NCI-H2171 treated with DMSO at 0.1 percent for 48 hours (cell line): ENCODE measurements at regions not wholly inside any gene's neighbourhood (a gene's known extent, or its start where the extent isn't known, plus 50 kb on each side); places are given as distances from the start of the nearest gene placed in this dataset.
"Not testable (repeated sequence)": the region's sequence is repeated elsewhere in the genome, so short reads cannot be mapped to it uniquely, and the experiment has no call there.

Experiments
- DNase-seq: peaks from one replicate; lab custom pipeline; 2025; lab: John Stamatoyannopoulos, UW

DNA sequence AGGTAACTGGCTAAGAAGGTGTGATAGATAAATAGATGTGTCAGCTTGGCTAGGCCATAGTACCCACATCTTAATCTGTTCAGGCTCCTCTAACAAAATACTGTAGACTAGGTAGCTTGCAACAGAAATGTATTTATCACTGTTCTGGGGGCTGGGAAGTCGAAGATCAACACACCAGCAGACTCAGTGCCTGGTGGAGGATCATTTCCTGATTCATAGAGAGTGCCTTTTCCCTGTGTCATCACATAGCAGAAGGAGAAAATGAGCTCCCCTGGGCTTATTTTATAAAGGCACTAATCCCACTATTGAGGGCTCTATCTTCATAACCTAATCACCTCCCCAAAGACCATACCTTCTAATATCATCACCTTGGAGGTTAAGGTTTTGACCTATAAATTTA is 532.7 kb upstream of the OLFM3 start:
- DNase-seq, result no peak

DNA sequence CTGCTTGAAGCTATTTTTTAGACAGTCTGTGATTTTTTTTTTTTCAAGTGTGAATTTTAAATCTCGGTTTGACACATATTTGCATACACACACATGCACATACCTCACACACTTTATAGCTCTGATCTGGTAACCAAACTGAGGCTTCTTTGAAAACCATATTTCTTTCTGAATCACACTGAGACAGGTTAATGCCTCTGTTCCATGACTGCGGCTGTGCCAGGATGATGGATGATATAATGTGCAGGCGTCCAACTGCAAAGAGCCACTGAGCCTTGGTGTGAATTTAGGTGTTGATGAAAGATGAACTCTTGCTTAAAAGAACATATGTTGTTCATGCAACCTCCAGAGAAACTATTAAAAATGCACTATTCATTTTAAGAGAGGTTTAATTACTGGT is 504.0 kb upstream of the OLFM3 start:
- no peak for DNase-seq

DNA sequence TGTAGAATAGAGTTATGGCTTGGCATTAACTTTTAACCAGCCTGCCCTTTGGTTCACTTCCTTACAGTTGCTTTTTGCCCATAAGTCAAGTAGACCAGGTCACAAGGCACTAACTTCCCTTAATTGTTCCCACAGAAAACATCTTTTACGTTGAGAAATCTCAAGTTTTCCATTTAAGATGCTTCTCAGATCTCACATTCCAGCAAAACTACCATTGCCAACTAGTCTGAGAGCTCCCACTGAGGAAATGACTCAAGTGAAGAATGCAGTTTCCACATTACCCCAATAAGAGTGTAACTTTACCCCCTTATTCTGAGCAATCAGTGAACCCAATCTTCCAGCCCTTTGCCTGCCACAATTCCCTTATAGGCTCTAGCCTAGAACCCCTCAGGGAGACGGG is 502.2 kb upstream of the OLFM3 start:
- no peak for DNase-seq

DNA sequence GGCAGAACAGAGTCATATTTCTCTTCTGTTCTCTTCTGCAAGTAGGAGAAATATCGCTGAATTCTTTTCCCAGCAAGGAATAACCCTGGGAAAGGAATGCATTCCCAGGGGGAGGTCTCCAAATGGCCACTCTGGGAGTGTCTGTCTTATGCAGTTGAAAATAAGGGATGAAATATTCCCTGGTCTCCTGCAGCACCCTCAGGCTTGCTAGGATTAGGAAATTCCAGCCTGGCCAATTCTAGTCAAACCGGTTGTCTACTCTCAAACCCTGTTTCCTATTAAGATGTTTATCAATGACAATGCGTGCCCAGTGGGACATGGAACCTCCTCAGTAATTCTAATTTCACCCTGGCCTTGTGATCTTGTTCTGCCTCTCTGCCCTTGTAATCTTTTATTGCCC is 501.1 kb upstream of the OLFM3 start:
- not testable (repeated sequence) for DNase-seq

GRCh38 chr1:102472520-102472919 is 475.8 kb upstream of the OLFM3 start:
- DNase-seq, result no peak

DNA sequence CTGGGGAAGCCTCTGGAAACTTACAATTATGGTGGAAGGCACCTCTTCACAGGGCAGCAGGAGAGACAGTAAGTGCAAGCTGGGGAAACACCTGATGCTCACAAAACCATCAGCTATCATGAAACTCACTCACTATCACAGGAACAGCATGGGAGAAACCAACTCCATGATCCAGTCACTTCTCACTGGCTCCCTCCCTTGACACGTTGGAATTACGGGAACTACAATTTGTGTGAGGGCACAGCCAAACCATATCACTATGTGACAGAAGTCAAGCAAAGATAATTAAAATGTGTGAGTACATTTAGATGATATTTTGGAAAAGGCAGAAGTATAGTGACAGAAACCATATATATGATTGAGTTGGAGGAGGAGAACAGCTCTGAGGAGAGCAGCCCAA is 474.0 kb upstream of the OLFM3 start:
- DNase-seq, result no peak

DNA sequence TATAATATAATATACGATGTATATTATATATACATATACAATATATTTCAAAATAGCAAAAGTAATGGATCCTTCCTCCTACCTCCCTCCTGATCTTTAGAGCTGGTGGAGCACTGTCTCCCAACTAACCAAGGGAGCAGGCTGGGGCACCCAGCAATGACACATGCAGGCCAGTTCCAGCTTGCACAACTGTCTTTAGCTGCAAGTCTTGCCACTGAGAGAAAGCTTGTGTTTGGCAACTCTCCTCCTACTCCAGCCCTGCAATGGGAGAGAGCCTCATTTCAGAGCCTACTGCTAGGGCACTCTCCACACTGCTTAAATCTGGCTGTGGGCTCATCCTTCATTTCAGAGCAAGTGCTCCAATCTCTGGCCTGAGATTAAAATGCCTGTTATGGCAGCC is 469.8 kb upstream of the OLFM3 start:
- no peak for DNase-seq

- no peak for DNase-seq
These were observed 466.6 kb upstream of the OLFM3 start for GRCh38 chr1:102463328-102463727.

GRCh38 chr1:102442317-102442716 is 445.6 kb upstream of the OLFM3 start:
- not testable (repeated sequence) for DNase-seq

- no peak for DNase-seq
These were observed 438.8 kb upstream of the OLFM3 start for GRCh38 chr1:102435483-102435882.

- peak; percentile 58 for DNase-seq
These were observed 437.7 kb upstream of the OLFM3 start for GRCh38 chr1:102434421-102434820.

GRCh38 chr1:102431253-102431652 is 434.5 kb upstream of the OLFM3 start:
- no peak for DNase-seq

DNA sequence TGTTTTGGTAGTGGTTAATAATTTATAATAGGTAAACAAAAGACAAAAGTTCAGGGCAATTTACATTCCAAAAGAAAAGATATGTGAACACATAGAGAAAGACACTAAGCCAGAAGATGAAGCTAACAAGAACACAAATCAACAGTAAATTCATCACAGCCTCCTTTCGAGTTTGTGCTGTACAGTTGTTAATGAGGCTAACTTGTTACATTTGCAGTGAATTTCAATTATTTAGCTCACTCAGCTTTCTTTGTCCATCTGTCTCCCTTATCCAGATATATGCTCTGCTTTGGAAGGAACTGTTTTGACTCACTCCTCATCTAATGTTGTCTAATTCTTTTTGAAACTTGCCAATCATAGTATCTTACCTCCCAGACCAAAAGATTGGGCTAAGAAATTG is 423.3 kb upstream of the OLFM3 start:
- DNase-seq, result no peak
